SK-N-MC (cell line): ENCODE measurements at regions not wholly inside any gene's neighbourhood (a gene's known extent, or its start where the extent isn't known, plus 50 kb on each side); places are given as distances from the start of the nearest gene placed in this dataset.

Experiments
- EZH2 ChIP-seq: fragments of 200-600 bp; sonication (generic); IDR thresholded peaks from one replicate; pipeline ENCODE4 v1.6.1; 2017; ENCODE audit warnings: antibody characterized with exemption
- POLR2AphosphoS5 ChIP-seq: IDR thresholded peaks from 2 replicates; pipeline ENCODE4 v1.6.1; 2012; ENCODE audit warnings: mild to moderate bottlenecking, low read depth, low read length, borderline replicate concordance

GRCh38 chr1:29861922-29862321 lies 625.6 kb downstream of the PTPRU start:
- TF ChIP-seq EZH2, result no peak
- TF ChIP-seq POLR2AphosphoS5, result no peak
